MV-4-11 (cell line): ENCODE measurements at regions not wholly inside any gene's neighbourhood (a gene's known extent, or its start where the extent isn't known, plus 50 kb on each side); places are given as distances from the start of the nearest gene placed in this dataset.
"Not testable (repeated sequence)": the region's sequence is repeated elsewhere in the genome, so short reads cannot be mapped to it uniquely, and the experiment has no call there.

Source experiments
- DNase-seq: peaks from one replicate; lab custom pipeline; 2025; lab: John Stamatoyannopoulos, UW

DNA sequence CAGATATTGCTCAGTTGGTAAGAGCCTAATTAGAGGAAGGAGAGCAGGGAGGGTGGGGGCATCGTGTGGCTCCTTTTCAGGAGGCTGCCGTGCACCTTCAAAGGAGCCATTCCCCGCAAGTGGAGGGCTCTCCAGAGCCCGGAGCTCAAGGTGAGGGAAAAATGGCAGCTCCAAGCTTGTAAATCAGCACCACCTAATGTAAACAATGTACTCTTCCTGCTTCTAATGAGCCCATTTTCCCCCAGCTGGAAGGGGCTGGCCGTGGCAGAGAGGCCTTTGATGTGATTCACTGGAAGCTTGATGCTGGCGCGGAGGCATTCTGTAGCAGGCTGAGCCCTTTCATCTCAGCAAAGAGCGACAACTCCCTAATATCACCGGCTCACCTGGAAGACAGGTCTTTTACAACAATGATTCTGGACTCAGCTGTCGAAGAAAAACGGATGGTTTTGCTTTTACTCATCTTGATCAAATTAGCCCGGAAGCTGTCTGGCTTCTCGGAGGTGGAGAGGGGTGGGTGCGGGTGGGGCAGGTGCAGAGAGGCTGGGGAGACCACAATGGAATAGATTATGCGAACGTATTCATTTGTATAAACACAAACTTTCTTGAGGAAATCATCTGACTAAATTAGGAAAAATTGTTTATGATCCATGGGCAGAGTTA lies 112.5 kb downstream of the RRAGC start:
- DNase-seq: no peak

DNA sequence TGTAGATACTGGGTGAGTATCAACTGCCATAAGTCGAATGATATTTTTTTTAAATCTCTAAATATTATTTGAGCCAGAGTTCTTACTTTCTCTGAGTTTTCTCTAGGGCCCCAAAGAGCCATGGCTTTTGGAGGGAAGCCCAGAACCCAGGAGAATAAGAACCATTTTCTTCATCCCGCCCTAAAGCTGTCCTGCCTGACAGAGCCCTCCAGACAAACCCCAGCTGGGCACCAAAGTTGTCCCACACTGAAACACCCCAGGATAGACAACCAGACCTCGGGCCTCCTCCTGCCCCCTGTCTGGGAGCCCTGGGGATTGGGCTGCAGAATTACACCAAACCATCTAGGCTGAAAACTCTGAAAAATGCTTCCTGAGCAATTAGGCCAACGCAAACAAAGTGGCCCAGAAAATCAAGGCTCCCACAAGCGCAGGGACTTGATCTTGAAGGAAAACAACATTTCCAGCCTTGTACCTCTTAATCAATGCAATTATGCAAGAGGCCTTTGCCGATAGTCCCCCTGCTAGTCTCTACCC lies 113.1 kb downstream of the RRAGC start:
- DNase-seq: no peak

DNA sequence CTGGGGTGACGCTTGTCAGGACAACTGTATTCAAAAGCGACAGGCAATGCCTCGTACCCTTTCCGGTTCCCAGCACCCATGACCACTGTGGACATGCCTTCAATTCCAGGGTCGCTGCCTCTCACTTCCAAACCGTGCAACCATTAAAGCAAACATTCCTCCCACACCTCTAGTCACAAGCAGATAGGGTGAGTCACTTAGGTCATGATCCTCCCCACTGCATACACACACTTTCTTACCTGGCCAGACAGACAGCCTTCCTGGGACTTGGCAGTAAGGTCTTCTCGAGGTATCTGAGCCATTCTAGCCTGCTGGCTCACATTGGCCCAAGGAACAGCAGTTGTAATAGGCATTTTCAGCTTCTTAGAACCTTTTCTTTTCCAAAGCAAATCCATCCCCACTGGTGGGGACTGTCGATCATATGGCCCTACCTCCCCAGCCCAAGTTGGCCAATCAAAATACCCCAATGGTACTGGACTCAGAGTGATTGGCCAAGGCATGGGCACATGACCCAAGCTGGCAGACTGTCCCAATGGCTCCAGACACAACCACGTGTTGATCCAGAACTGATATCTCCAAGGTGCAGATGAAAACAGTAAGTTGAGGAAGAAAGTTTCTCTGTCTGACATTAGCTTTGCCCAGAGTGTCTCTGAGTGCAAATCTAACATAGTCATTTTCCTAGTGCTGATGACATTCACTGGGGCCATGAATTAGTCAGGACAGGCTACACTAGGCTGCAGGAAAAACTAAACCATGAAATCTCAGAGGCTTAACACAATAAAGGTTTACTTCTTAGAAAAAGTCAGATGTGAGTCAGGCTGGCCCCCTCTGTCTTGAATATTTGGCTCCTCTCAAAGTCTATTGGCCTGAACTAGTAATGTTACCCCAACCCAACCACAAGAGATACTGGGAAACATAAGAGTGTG lies 113.8 kb downstream of the RRAGC start:
- no peak for DNase-seq

DNA sequence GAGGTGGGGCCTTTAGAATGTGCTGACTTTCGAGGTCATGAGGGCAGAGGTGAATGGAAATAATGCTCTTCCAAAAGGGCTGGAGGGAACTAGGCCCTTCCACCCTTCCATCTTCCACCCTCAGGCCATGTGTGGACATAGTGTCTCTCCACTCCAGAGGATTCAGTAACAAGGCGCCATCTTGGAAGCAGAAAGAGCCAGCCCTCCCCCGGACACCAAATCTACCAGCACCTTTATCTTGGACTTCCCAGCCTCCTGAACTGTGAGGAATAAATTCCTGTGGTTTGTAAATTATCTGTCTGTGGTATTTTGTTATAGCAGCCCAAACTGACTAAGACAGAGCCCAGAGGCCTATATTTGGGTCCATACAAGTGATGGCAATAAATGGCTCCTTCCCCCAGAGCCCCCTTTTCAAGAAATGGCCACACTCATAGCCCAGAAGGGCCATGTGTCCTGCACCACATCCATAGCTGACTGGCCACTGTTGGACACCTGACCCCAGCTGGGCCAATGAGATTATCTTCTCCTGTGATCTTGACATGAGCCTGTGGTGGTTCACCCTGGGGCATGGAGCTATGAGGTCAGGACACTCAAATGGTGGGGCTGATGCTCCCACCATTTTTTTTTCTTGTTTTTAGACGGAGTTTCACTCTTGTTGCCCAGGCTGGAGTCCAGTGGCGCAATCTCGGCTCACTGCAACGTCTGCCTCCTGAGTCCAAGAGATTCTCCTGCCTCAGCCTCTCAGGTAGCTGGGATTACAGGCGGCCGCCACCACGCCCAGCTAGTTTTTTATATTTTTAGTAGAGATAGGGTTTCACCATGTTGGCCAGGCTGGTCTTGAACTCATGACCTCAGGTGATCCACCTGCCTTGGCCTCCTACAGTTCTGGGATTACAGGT lies 114.9 kb downstream of the RRAGC start:
- no peak for DNase-seq

DNA sequence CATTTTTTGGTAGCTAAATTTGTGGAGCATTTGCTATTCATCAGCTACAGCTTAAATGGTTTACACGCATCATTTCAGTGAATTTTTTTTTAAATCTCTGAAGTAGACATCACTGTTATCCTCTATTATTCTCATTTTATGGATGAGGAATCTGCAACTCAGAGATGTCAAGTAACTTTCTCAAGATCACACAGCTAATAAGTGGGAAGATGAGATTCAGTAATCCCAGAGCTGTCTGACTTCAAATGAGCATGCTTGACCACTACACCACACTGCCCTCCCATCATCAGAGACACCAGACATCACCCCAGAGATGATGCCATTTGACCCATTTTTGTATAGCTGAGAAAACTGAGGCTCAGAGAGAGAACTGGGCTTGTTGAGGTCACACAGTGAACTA lies 116.4 kb downstream of the RRAGC start:
- DNase-seq: no peak

DNA sequence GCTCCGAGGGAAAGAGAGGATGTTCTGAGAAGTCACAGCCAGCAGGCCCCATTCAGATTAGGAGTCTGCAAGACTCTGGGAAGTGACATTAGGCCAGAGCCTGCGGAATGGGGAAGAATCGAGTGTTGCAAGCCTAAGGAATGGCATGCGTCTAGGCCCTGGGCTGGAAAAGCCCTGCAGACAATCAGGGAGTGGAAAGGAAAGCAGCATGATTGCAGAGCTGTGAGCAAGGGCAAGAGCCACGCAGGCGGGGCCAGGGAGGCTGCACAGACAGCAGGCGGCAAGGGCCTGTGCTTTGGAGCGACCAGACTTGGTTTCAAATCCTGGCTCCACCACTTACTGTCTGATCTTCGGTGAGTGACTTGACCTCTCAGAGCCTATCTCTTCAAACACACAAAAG lies 118.2 kb downstream of the RRAGC start:
- DNase-seq: no peak

DNA sequence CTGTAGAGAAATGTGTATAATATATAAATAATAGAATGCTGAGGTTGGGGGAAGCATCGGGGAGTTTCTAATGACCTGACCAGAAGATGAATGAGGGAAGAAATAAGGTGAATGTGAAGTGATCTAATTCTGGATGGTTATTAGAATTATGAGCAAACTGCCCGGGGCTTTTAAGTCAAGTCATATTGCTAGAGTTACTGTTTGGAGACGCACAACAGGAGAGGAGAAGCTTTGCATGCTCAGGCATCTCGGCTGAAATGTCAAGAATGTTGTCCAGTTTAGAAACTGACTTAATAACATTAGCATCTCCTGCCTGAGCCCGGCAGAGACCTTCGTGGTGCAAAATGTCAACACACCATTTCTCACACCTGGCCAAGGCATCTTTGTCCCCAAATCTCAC lies 119.1 kb downstream of the RRAGC start:
- DNase-seq: no peak

DNA sequence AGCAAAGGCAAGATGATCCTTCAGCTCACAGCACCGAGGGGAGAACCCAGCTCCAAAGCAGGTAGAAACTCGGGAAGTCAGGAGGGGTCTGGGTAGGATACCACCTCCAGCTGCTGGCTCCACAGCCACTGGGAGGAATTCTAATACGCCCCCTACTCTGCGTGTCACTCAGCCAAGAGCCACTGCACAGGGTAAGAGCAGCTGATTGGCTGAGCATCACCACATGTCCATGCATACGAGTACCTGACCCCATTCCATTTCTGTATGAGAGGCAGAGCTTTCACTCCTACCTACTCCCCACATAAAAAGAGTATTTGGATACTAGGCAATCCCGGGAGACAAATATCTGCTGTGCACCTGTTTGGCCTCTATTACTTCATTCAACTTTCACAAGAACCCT lies 121.4 kb downstream of the RRAGC start:
- no peak for DNase-seq

DNA sequence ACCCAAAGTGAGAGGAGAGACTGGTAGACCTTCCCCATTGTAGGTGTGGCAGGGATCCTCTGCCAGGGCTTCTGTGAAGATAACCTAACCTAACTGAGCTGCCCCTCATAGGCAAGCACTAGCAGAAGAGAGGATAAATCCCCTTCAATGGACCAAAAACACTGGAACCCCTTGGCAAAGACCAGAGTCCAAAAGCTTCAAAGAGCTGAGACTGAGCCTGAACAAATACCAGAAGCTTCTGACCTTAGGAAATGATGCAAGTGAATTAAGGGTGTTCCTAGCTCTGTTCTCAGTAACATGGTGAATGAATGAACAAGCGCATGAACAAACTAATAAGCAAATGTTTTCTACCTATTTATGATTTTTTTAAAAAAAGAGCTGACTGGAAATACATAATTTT lies 123.2 kb downstream of the RRAGC start:
- no peak for DNase-seq

DNA sequence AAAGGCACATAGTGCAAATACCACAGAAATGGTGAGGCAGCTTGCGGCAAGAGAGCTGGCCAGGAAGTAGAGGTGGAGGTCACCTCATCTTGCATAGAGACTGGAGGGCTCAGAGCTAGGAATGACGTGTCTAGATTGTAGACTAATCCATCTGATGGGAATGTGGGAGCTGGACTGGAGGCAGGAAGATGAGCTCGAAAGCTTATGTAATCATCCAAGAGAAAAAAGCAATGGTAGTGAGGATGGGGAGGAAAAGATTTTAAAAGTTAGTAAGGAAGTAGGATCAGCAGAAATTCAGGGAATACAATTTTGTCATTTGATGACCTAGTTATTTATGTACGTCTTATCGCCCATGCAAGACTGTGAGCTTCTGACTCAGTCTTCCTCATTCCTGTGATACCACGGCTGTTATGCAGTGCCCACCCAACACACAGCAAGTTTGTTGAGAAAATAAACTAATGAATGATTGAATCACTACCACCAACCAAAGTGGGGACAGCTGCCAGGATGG lies 123.9 kb downstream of the RRAGC start:
- no peak for DNase-seq

DNA sequence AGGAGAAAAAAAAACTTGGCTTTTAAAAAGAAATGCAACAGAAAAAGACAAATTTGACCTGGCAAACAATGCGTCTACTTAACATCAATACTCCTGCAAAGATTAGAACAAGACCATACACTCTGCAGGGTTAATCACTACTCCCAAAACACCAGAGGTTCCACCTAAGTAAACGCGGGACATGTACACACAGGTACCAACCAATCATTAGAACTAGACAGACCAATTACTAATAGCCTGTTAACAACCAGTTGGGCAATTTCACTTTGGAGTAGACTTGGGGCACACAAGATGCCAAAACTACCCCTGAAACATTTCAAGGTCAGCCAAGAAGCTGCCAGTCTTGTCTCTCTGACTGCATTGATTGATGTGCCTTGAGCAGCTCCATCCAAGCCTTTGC lies 125.8 kb downstream of the RRAGC start:
- no peak for DNase-seq

DNA sequence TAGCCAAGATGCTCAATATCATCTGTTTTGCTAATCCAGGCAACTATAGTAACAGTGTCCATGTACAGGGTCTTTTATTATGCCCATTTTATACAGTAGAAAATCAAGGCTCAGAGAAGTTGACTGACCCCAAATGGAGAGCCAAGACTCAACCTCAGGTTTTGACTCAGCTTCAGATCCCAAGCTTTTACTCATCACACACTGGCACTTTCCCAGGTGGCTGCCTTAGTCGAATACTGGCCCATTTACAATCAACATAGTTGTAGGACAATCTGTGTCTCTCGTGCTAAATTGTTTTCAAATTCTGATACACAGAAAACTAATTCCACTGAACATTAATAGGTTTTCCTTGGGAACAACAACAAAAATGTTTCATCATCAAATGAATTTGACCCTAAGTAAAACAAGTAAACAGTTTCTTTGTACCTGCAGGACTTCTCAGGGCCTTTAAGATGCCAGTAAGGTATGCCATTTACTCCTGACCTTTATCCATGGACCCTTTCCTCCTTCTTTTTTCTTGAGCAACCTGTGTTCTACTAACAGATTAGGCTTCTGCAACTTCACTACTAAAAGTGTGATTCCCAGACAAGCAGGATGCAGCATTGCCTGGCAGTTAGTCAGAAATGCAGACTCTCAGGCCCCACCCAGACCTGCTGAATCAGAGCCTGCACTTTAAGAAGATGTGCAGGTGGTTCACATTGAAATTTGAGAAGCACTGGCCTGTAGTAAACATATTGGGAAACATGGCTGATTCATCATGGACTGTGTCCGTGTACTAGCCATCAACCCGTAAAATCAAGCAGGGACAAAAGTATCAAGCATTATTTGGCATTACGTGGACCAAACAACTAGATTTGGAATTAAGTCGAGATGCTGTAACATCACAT lies 128.8 kb downstream of the RRAGC start:
- no peak for DNase-seq

DNA sequence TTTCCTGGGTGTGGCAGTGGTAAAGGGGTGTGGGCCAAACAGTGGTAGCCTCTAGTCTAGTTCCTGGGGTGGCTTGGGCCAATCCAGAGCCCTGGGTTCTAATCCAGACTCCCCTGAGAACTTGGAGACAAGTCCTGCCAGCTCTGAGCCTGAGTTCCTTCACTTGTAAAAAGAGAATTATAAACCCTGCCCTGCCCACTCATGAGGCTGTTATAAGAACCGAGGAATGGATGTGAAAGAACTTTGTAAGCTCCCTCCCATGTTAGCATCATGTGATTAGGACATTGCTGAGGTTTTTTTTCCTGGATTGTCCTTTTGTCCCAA lies 131.0 kb downstream of the RRAGC start:
- DNase-seq: no peak

DNA sequence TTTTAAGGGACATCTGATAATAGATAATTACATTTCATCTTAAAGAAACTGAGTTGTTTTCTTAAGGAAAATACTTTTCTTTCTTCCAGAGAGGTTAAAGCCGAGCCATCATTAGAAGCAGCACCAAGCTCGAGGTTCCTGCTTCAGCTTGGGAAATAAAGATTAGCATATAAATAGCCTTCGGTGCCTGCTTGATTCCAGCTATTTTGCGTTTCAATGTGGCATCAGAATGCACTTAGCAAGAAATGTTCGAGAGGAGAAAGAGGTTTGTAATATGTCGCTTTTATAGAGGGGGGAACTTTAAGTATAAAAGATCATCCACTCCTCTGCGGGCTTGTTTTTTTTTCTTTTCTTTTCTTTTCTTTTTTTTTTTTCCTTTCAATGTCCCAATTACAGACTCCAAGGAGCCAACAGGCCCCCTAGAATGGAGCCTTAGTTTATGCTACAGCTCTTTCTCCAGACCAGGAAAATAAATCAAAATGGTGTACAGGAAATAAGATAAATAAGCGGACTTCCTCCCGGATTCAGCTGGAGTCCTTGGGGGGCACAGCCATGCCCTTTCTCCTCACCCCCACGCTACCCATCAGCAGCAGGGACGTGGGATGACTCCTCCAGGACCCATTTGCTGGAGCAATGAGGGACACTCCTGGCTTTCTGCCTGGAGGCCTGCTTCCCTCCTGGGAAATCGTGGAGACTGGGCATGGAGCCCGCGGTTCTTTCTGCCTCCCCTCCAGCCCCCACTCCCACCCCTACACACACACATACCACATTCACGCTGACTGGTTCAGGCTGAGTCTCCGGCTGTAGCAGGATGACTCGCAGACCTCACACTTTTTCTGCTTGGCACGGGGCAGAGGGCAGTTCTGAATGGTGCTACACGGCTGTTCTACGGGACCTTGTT lies 131.6 kb downstream of the RRAGC start:
- DNase-seq: no peak

DNA sequence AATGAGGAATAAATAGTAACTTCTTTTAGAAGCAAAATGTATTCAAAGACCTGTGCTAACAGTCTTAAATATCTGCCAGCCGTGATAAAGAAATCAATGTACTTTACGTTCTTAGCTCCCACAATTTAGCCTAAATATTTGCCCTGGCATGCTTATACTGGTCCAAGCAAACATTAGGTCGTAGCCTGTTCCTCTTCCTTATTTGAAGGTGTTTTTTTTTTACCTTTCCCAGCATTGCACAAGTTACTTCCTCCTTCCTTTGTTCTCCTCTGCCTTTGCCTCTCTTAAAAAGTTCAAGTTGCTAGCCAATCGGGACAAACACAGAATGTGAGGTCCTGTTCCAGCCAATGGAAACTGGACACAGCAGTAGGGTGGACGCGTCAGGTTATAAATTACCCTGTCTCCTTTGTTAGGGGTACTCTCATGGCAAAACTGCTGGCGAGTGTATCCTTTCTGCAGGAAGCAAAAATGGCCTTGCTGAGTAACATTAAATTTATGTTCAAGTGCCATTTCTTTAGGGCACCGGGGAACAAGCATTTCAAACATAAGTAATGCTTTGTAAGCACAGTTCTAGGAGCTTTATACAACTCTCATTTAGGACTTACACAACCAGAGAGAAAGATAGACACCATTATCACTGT lies 134.1 kb downstream of the RRAGC start:
- DNase-seq: not testable (repeated sequence)

DNA sequence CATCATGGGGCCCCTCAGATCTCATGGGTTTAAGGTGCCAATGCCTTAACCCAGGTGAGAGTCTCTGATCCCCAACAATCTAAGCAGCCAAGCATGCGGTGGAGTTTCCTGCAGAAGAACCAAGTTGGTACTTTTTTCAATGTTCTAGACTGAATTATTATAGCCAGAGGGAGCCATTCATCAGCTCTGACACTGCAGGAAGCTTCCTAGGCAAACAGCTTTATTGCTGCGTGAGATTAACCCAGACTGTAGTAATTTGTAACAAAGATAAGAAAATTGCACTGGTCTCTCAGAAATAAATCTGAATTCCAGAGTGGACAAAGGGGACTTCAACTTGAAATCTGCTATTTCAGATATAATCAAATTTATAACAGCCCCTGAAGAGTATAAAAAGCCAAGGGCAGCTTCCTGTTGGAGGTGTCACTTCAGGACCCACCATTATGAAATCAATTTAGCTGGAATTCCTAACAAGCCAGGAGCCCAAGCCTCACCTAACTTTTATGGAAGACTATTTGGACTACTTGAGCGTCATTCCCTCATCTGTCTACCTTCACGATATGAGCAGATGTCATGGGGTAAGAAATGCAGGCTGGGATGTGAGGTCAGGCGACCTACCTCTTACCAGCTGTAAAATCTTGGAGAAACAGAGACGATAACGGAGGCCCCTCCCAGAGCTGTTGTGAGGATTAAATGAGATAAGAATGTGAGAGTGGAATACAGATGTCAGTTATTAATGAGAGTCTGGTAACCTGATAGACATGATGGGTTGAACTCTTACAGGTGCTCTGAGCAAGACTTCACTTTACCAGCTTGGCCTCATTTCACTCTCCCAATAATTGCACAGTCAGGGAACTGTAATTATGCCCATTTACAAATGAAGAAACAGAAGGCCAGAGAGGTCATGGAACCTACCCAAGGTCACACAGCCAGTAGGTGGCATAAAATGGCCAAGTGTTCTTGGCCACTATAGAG lies 135.1 kb downstream of the RRAGC start:
- no peak for DNase-seq

DNA sequence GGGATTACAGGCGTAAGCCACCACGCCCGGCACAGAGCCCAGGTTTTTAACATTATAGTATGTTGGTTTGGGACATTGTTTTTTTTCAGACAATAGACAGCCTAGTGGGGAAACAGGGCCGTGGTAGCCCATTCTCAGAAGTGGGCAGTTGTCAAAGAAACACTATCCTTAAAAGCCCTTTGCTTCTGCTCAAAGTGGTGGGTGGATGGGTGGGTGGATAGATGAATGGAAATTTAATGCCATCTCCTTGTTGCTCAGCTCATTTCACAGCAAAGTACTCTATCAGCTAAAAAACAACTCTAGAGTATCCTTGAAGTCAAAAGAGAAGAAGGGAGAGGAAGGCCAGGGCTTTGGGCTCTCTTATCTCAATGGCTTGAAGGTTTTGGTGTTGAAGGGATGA lies 137.8 kb downstream of the RRAGC start:
- DNase-seq: no peak

DNA sequence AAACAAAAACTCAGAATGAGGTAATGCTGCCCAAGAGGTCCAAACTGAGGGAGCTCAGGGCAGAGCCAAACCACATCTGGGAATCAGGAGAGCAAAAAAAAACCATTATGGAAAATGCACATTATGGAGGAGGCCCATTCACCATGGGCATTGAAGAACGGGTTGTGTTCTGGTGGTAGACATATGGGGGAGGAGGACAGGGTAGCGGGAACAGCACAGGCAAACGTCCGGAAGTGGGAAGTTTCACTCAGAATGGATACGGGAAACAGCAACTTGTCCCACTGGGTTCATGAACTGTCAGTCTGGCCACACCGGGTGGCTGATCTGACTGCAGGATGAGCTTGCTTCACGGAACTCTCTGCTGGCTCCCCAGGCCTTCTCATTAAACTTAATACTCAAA lies 139.7 kb downstream of the RRAGC start:
- DNase-seq: no peak
